ENCODE measurements at regions not wholly inside any gene's neighbourhood (a gene's known extent, or its start where the extent isn't known, plus 50 kb on each side); places are given as distances from the start of the nearest gene placed in this dataset.

- Histone ChIP-seq H3K9me3 (no peaks in the 10 kb centered on the region), H3K36me3 (no peaks in the 10 kb centered on the region), H3K27me3 (no peaks in the 10 kb centered on the region), H3K4me3 (no peak overlapping the region), H3K4me1 (no peaks in the 10 kb centered on the region), H3K27ac (no peak overlapping the region)
- TF ChIP-seq CTCF (IDR thresholded peaks at IDR 0.05), result no peak
- no peak for DNase-seq (ENCODE audit: low spot score)
Observed at GRCh38 chr7:84941936-84942335, 244.9 kb downstream of the SEMA3D start.

- TF ChIP-seq CTCF (IDR thresholded peaks at IDR 0.05), result no peak
- no peak overlapping the region for H3K4me3 ChIP-seq
- H3K36me3 ChIP-seq, result no peaks in the 10 kb centered on the region
- H3K27me3 ChIP-seq, result no peaks in the 10 kb centered on the region
- no peak for DNase-seq (ENCODE audit: low spot score)
- no peak overlapping the region for H3K27ac ChIP-seq
- no peaks in the 10 kb centered on the region for H3K4me1 ChIP-seq
- no peaks in the 10 kb centered on the region for H3K9me3 ChIP-seq
Observed at GRCh38 chr7:84941291-84941690, 245.6 kb downstream of the SEMA3D start.

- no peaks in the 10 kb centered on the region for H3K4me1 ChIP-seq
- no peak overlapping the region for H3K27ac ChIP-seq
- H3K36me3 ChIP-seq, result no peaks in the 10 kb centered on the region
- no peak for DNase-seq (ENCODE audit: low spot score)
- no peak overlapping the region for H3K4me3 ChIP-seq
- H3K27me3 ChIP-seq, result no peaks in the 10 kb centered on the region
- TF ChIP-seq CTCF (IDR thresholded peaks at IDR 0.05), result no peak
- H3K9me3 ChIP-seq, result no peaks in the 10 kb centered on the region
Observed at GRCh38 chr7:84939888-84940287, 247.0 kb downstream of the SEMA3D start.

GRCh38 chr7:84939442-84939841, 247.4 kb downstream of the SEMA3D start:
- Histone ChIP-seq H3K4me1 (no peaks in the 10 kb centered on the region), H3K36me3 (no peaks in the 10 kb centered on the region), H3K9me3 (no peaks in the 10 kb centered on the region), H3K27me3 (no peaks in the 10 kb centered on the region), H3K27ac (no peak overlapping the region), H3K4me3 (no peak overlapping the region)
- no peak for DNase-seq (ENCODE audit: low spot score)
- TF ChIP-seq CTCF (IDR thresholded peaks at IDR 0.05), result no peak

GRCh38 chr7:84924353-84924752, 262.5 kb downstream of the SEMA3D start:
- Histone ChIP-seq H3K27me3 (no peaks in the 10 kb centered on the region), H3K27ac (no peak overlapping the region), H3K4me1 (no peaks in the 10 kb centered on the region), H3K4me3 (no peak overlapping the region), H3K36me3 (no peaks in the 10 kb centered on the region), H3K9me3 (no peaks in the 10 kb centered on the region)
- no peak for TF ChIP-seq CTCF (IDR thresholded peaks at IDR 0.05)
- DNase-seq (ENCODE audit: low spot score), result no peak

GRCh38 chr7:84923348-84923747, 263.5 kb downstream of the SEMA3D start:
- TF ChIP-seq CTCF (IDR thresholded peaks at IDR 0.05), result no peak
- Histone ChIP-seq H3K4me1 (no peaks in the 10 kb centered on the region), H3K4me3 (no peak overlapping the region), H3K9me3 (no peaks in the 10 kb centered on the region), H3K27ac (no peak overlapping the region), H3K36me3 (no peaks in the 10 kb centered on the region), H3K27me3 (no peaks in the 10 kb centered on the region)
- no peak for DNase-seq (ENCODE audit: low spot score)

Measured in right atrium auricular region (tissue), 2 donors.